CD4-positive, alpha-beta T cell (primary cell): ENCODE measurements at regions not wholly inside any gene's neighbourhood (a gene's known extent, or its start where the extent isn't known, plus 50 kb on each side); places are given as distances from the start of the nearest gene placed in this dataset.
A peak's percentile ranks its signal among the peaks of the same experiment; 100 is the strongest.

Experiments
- ATAC-seq: fragments of 200-7000 bp; cut with Tn5 transposase; one replicate; pipeline ENCODE4 v1.10.0; 2022; ENCODE audit warnings: mild to moderate bottlenecking; ENCODE audit not compliant: poor library complexity
- CTCF ChIA-PET: fragments of 350-600 bp; sonication (Branson Sonifier 250); formaldehyde crosslinking; loops from one replicate; lab custom pipeline; 2021; ENCODE audit warnings: antibody characterized with exemption, inconsistent platforms; lab: Charles Lee
- POLR2A ChIA-PET: fragments of 350-600 bp; sonication (Branson Sonifier 250); formaldehyde crosslinking; loops from one replicate; lab custom pipeline; 2021; ENCODE audit warnings: antibody characterized with exemption, inconsistent platforms; lab: Charles Lee
- DNase-seq, 14 experiments: peaks; one replicate each; pipeline ENCODE4 v3.0.0-alpha.2; 2013 to 2020; ENCODE audit warnings: mixed read lengths in 2 of 14
- H3K27ac ChIP-seq, 2 donors: one replicate each; pipeline versions ENCODE4 v1.5.1 to v1.7.0; 2013; ENCODE audit warnings: low read length in 2 of 2, low read depth in 1 of 2, mild to moderate bottlenecking in 1 of 2
- H3K27me3 ChIP-seq, 2 experiments: 1 replicate in 1 of 2; 2 replicates in 1 of 2; pipeline versions ENCODE4 v1.6.1 to v1.7.0; 2013; ENCODE audit warnings: low read length in 2 of 2, control low read depth in 1 of 2, mild to moderate bottlenecking in 1 of 2, moderate library complexity in 1 of 2; ENCODE audit not compliant: insufficient read depth in 2 of 2, control insufficient read depth in 1 of 2
- H3K36me3 ChIP-seq: one replicate; pipeline ENCODE4 v1.6.1; 2013; ENCODE audit warnings: low read length, control low read depth; ENCODE audit not compliant: insufficient read depth
- H3K4me1 ChIP-seq: one replicate; pipeline ENCODE4 v1.6.1; 2013; ENCODE audit warnings: low read length, control low read depth; ENCODE audit not compliant: insufficient read depth
- H3K4me3 ChIP-seq: one replicate; pipeline ENCODE4 v1.5.1; 2013; ENCODE audit warnings: mild to moderate bottlenecking, low read length, moderate library complexity
- H3K9me3 ChIP-seq, 2 experiments: 1 replicate in 1 of 2; 2 replicates in 1 of 2; pipeline versions ENCODE4 v1.6.1 to v1.7.0; 2013; ENCODE audit warnings: low read length in 2 of 2, mild to moderate bottlenecking in 2 of 2, control low read depth in 1 of 2, moderate library complexity in 1 of 2; ENCODE audit not compliant: control insufficient read depth in 1 of 2, insufficient read depth in 1 of 2
- H3K27ac Mint-ChIP-seq: one replicate; pipeline ENCODE4 v1.8.0; 2020; ENCODE audit warnings: mixed read lengths
- H3K27me3 Mint-ChIP-seq: one replicate; pipeline ENCODE4 v1.8.0; 2021; ENCODE audit warnings: mixed read lengths
- H3K36me3 Mint-ChIP-seq: one replicate; pipeline ENCODE4 v1.8.0; 2021; ENCODE audit warnings: low read depth, mixed read lengths
- H3K4me1 Mint-ChIP-seq: one replicate; pipeline ENCODE4 v1.8.0; 2021; ENCODE audit warnings: low read depth, mixed read lengths
- H3K4me3 Mint-ChIP-seq: one replicate; pipeline ENCODE4 v1.8.0; 2020; ENCODE audit warnings: mild to moderate bottlenecking, mixed read lengths
- H3K9me3 Mint-ChIP-seq: one replicate; pipeline ENCODE4 v1.8.0; 2020; ENCODE audit warnings: mixed read lengths
- intact Hi-C, 2 experiments: fragments of 100-400 bp; cut with DNase I in 1 of 2; cut with micrococcal nuclease in 1 of 2; formaldehyde crosslinking; loops; one replicate each; pipeline versions ENCODE4 v1.15.1 to v1.9.0; 2023 to 2025; cut with DNase I, micrococcal nuclease
- TF ChIP-seq, protein P1 (sequence below): fragments of 200-600 bp; IDR thresholded peaks from one replicate; pipeline ENCODE4 v1.8.0; 2022; ENCODE audit warnings: antibody characterized with exemption, mild to moderate bottlenecking

DNA sequence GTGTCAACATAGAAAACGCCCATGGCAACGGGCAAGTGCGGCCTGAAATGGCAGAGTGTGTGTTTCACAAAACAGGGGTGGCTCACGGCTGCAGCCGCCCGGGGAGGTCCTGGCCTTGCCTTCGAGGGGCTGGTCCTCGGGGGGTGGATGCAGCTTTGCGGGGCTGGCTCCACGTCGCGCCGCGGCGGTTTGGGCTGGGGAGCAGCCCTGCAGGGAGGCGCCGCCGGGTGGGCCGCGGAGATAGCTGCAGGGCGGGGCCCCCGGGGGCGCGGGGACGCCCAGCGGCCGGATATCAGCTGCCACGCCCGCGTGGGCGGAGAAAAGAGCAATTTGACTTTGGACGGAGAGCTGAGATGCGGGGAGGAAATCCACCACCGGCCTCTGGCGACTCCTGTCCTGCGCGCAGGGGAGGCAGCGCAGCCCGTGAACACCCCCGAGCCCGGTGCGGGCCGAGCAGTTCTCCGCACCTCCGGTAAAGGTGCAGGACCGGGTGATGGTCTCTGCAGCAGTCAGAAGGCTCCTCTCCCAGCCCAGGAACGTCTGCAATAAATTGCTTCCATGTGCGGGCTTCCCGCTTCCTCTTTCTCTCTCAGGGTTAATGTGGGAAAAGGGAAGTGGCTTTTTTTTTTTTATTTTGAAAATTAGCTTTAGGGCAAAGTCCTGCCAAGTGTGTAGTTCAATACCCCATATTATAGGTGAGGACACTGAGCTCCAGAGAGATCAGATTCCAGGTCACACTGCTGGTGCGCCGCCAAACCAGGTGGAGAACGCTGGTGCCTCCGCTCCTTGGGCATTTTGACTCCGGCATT is 110.5 kb downstream of the ARF6 start:
- no peaks in the 10 kb centered on the region for H3K27me3 ChIP-seq
- Mint-ChIP-seq H3K4me1 (peaks cover 59% of the 10 kb centered on the region), H3K9me3 (no peaks in the 10 kb centered on the region), H3K27ac (peak overlapping the region; percentile 95), H3K27me3 (no peaks in the 10 kb centered on the region), H3K4me3 (peak overlapping the region; percentile 91), H3K36me3 (no peaks in the 10 kb centered on the region)
- TF ChIP-seq, protein P1, sequence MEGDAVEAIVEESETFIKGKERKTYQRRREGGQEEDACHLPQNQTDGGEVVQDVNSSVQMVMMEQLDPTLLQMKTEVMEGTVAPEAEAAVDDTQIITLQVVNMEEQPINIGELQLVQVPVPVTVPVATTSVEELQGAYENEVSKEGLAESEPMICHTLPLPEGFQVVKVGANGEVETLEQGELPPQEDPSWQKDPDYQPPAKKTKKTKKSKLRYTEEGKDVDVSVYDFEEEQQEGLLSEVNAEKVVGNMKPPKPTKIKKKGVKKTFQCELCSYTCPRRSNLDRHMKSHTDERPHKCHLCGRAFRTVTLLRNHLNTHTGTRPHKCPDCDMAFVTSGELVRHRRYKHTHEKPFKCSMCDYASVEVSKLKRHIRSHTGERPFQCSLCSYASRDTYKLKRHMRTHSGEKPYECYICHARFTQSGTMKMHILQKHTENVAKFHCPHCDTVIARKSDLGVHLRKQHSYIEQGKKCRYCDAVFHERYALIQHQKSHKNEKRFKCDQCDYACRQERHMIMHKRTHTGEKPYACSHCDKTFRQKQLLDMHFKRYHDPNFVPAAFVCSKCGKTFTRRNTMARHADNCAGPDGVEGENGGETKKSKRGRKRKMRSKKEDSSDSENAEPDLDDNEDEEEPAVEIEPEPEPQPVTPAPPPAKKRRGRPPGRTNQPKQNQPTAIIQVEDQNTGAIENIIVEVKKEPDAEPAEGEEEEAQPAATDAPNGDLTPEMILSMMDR = peak; percentile 26
- H3K27ac ChIP-seq = peak overlapping the region; percentile 95 to 96
- peaks cover 65% of the 10 kb centered on the region for H3K4me1 ChIP-seq
- H3K36me3 ChIP-seq = no peaks in the 10 kb centered on the region
- DNase-seq = peak; percentile 41 to 89 (median 70)
- ChIA-PET CTCF (interaction anchor here (0.7 to 6.3 kb wide), 15 partner anchors 27 to 151 kb away, joined by 3 to 44 read pairs (median 4); partner anchors contain the start of genes ARF6 and NEMF), POLR2A (interaction anchor here (0.7 to 6.9 kb wide), 28 partner anchors 9 to 370 kb away, joined by 3 to 208 read pairs (median 8); partner anchors contain the start of genes ARF6, NEMF and VCPKMT)
- intact Hi-C loops = loop anchor here (2.0 to 5.0 kb wide), 7 partner anchors 29 to 111 kb away; partner anchors contain the start of gene ARF6 (in 1 of the 2)
- peak overlapping the region; percentile 61 for H3K4me3 ChIP-seq
- ATAC-seq = peak; percentile 13
- no peaks in the 10 kb centered on the region for H3K9me3 ChIP-seq

DNA sequence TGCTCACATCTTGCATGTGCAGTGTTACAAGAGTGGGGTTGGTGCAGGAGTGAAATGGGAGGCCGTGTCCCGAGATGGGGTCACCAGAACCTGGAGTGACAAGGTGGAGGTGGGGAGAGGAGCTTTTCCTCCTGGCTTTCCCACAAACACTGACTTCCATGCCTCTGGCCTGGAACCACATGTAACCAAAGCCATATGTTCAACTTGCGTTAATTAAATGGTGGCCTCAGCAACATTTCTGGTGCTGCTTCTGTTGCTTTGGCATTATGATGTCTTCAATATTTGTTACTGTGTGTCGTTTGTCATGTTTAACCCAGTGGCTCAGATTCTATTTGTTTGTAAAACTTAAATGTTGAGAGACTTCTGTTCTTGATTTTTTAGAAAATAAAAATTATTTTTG is 110.2 kb downstream of the VCPKMT start:
- no peak overlapping the region for H3K27ac ChIP-seq
- no peaks in the 10 kb centered on the region for H3K36me3 ChIP-seq
- DNase-seq (no peak), ATAC-seq (no peak)
- Mint-ChIP-seq H3K4me1 (peaks cover 39% of the 10 kb centered on the region), H3K27ac (no peak overlapping the region), H3K36me3 (peaks cover 8% of the 10 kb centered on the region), H3K9me3 (no peaks in the 10 kb centered on the region), H3K4me3 (no peak overlapping the region), H3K27me3 (no peaks in the 10 kb centered on the region)
- TF ChIP-seq, protein P1 = no peak
- H3K4me1 ChIP-seq = peaks cover 38% of the 10 kb centered on the region
- intact Hi-C loops = no loop called here
- no peaks in the 10 kb centered on the region for H3K27me3 ChIP-seq
- ChIA-PET CTCF (no interaction called here), POLR2A (interaction anchor here (1.0 kb wide), 1 partner anchor 12 kb away, joined by 4 read pairs; no protein-coding TSS in a partner anchor)
- H3K9me3 ChIP-seq = no peaks in the 10 kb centered on the region
- no peak overlapping the region for H3K4me3 ChIP-seq

DNA sequence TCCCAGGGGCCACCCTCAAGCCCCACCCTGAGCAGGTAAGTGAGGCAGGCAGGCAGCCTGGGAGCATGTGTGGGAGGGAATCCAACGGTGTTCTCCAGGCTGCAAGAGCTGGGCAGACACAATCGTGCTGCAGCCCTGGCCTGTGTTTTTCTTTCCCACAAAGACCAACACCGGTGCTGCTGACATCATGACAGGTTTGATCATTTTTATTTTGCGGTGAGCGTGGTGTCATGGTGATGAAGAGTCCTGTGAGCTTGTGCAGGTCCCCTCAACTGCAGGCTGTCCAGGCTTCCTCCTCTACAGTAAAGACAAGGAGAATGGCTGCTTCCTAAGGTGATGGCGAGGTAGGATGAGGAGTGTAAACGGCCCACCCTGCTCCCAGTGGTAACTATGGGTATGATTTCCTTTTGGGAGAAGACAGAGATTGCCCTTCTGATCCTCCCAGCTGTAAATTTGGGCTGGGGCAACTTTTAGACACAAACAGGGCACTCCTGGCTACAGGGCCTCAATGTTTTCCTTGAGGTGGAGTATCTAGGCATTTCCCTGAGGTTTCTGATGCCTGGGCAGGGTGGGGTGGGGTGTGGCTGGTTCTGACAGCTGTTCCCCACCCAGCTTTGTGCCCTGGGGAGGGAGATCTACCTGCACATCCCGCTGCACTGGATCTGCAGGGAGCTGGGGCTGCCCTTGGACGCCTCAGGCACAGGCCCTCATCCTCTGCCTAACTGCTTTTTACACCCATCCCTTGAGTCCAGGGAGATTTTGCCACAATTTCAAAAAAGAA is 109.1 kb downstream of the VCPKMT start:
- no peaks in the 10 kb centered on the region for H3K27me3 ChIP-seq
- TF ChIP-seq, protein P1 = no peak
- Mint-ChIP-seq H3K4me3 (no peak overlapping the region), H3K36me3 (peaks cover 8% of the 10 kb centered on the region), H3K27ac (no peak overlapping the region), H3K9me3 (no peaks in the 10 kb centered on the region), H3K27me3 (no peaks in the 10 kb centered on the region), H3K4me1 (peaks cover 27% of the 10 kb centered on the region)
- no peak for DNase-seq
- no peak for ATAC-seq
- no peak overlapping the region for H3K27ac ChIP-seq
- POLR2A ChIA-PET = interaction anchor here (0.8 to 2.7 kb wide), 2 partner anchors 54 to 84 kb away, joined by 3 to 9 read pairs; no protein-coding TSS in a partner anchor
- no peaks in the 10 kb centered on the region for H3K36me3 ChIP-seq
- peaks cover 26% of the 10 kb centered on the region for H3K4me1 ChIP-seq
- H3K4me3 ChIP-seq = no peak overlapping the region
- CTCF ChIA-PET = no interaction called here
- intact Hi-C loops = no loop called here
- no peaks in the 10 kb centered on the region for H3K9me3 ChIP-seq
